Middle frontal gyrus (tissue), 1 donor: ENCODE measurements at regions not wholly inside any gene's neighbourhood (a gene's known extent, or its start where the extent isn't known, plus 50 kb on each side); places are given as distances from the start of the nearest gene placed in this dataset.

Source experiments
- DNase-seq: peaks from one replicate; pipeline ENCODE4 v3.0.0-alpha.2; 2015; ENCODE audit warnings: low spot score; ENCODE audit errors: extremely low spot score

GRCh38 chr20:60125513-60125912, 167.3 kb downstream of the CDH26 start:
- no peak for DNase-seq

GRCh38 chr20:60126975-60127374, 168.8 kb downstream of the CDH26 start:
- DNase-seq: no peak

GRCh38 chr20:60131375-60131774, 173.2 kb downstream of the CDH26 start:
- DNase-seq: no peak

- DNase-seq: no peak
Measured at GRCh38 chr20:60132162-60132826, 174.1 kb downstream of the CDH26 start.

- no peak for DNase-seq
Measured at GRCh38 chr20:60132827-60133670, 174.8 kb downstream of the CDH26 start.

- no peak for DNase-seq
Measured at GRCh38 chr20:60135276-60135675, 177.1 kb downstream of the CDH26 start.

GRCh38 chr20:60136645-60137401, 178.6 kb downstream of the CDH26 start:
- no peak for DNase-seq

GRCh38 chr20:60137657-60138245, 179.5 kb downstream of the CDH26 start:
- no peak for DNase-seq

- no peak for DNase-seq
Measured at GRCh38 chr20:60138256-60139220, 180.3 kb downstream of the CDH26 start.

- no peak for DNase-seq
Measured at GRCh38 chr20:60139663-60140446, 181.6 kb downstream of the CDH26 start.

GRCh38 chr20:60142587-60142986, 184.4 kb downstream of the CDH26 start:
- no peak for DNase-seq

GRCh38 chr20:60143261-60143842, 185.1 kb downstream of the CDH26 start:
- DNase-seq: no peak

- no peak for DNase-seq
Measured at GRCh38 chr20:60144404-60144803, 186.2 kb downstream of the CDH26 start.

- no peak for DNase-seq
Measured at GRCh38 chr20:60144974-60145527, 186.8 kb downstream of the CDH26 start.

- no peak for DNase-seq
Measured at GRCh38 chr20:60147004-60147403, 188.8 kb downstream of the CDH26 start.

GRCh38 chr20:60148885-60149284, 190.7 kb downstream of the CDH26 start:
- DNase-seq: no peak

GRCh38 chr20:60152792-60153191, 194.6 kb downstream of the CDH26 start:
- DNase-seq: no peak

GRCh38 chr20:60160451-60161145, 202.4 kb downstream of the CDH26 start:
- DNase-seq: no peak
